GM19463 (cell line): ENCODE measurements at regions not wholly inside any gene's neighbourhood (a gene's known extent, or its start where the extent isn't known, plus 50 kb on each side); places are given as distances from the start of the nearest gene placed in this dataset.

ENCODE experiments used
- ATAC-seq: cut with Tn5 transposase; IDR thresholded peaks from one replicate; pipeline ENCODE4 v1.9.1; 2021; ENCODE audit warnings: mild to moderate bottlenecking, moderate library complexity; ENCODE audit not compliant: unreplicated experiment

DNA sequence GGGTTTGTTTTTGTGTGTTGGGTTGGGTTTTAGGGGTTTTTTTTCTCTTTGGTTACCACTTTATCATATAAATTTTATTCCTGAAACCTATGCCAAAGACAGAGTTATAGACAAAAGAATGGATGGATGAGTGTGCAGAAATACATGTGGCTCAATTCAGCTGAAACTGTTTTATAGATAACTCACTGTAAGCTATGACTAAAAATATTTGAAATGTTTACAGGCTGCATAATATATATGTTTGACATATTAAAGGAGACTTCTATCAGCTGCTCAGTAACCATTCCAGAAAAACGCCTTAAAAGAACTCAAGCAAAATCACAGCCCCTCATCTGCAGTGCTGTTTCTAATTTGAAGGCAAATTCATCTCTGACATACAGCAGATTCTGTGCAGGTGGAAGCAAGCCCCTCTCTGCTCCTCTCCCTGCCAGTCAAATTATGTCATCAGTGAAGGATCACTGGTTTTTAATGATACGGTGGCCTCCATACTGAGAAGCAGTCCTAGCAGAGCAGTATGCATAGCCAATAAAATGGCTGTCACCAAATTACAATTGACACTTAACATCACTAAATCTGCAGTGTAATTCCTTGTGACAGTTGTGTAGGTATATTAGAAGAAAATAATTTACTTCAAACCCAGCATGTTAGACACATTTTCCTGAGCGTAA, 301.6 kb downstream of the NR2F1-AS1 start:
- ATAC-seq: no peak

DNA sequence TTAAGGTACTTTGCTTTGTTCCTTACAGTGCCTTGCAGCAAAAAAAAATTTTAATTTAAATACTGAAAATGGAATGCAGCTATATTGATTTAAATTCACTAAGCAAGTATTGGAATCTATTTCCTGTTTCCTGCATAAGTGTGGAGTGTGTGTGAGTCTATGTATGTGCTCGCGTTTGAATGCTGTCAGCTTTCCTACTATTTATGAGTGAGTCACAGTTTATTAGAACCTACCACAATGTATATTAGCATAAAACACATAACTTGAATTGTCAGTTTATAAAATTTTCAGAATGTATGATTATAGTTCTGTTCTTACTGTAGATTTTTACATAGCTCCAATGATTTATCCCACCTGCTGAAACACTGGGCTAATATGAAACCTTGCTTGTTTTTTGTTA, 302.1 kb downstream of the NR2F1-AS1 start:
- no peak for ATAC-seq

GRCh38 chr5:93277051-93277450, 304.0 kb downstream of the NR2F1-AS1 start:
- ATAC-seq: no peak

GRCh38 chr5:93275376-93275775, 305.6 kb downstream of the NR2F1-AS1 start:
- no peak for ATAC-seq

DNA sequence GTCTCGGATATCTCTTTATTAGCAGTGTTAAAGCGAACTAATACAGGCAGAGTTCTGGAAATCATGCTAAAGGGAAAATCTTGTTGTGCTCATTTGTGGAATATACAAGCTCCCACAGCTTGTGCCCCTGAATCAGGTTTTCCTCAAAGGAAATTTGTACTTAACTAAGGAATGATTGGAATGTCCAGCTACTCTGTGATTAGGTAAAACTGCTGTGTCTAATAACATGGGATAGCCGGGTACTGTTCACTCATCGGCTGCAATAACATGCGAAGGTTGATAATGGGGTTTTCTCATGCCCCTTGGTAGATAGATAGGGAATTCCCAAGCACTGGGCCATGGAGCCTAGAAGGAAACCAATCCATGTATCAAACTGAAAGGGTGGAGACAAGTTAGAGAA, 306.7 kb downstream of the NR2F1-AS1 start:
- ATAC-seq: no peak

DNA sequence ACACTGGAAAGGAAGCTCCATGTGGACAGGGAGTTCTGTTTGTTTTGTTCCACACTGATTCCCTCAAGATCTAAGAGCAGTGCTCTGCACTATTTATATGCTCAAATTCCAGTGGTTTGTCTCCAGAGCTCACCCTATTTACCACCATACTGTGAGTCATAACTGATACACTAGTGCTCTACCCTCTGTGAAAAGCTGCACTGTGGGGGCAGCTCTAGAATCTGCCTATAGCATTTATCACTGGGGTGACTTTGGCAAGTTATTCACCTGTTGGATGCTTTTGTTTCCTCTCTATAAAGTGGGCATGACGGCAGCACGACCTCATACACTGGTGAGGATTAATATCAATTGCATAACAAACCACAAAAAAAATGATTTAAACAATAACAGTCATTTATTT, 307.8 kb downstream of the NR2F1-AS1 start:
- no peak for ATAC-seq

DNA sequence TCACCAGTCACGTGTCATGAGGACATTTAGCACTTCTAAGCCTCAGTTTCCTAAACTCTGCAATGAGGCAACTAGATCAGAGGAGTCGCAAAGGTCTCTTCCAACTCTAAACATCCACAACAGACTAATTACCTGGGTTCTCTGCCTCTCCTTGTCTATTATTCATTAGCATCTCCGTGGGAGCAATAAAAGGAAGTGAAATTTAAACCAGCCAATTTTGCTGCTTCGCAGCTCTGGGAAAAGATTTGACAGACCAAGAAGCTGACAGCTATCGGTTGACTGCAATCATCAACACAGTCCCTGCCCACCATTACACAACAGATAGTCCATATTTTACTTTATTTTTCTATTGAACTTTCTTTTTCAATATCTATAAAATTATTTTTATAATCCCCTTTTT, 308.9 kb downstream of the NR2F1-AS1 start:
- ATAC-seq: no peak

DNA sequence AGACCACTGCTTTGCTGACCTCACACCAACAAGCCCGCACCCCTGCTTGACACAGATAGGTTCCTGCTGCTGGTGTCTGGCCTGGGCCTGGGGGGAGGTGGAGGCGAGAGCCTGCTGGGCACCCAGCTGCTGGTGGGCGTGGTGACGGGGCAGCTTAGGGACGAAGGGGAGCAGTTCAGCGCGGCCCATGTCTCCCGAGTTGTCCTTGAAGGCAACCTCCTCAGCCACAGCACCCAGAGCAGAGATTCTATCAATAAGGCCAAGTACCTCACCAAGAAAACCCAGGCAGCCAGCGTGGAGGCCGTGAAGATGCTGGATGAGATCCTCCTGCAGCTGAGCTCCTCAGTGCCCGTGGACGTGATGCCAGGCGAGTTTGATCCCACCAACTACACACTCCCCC, 313.3 kb downstream of the NR2F1-AS1 start:
- no peak for ATAC-seq

DNA sequence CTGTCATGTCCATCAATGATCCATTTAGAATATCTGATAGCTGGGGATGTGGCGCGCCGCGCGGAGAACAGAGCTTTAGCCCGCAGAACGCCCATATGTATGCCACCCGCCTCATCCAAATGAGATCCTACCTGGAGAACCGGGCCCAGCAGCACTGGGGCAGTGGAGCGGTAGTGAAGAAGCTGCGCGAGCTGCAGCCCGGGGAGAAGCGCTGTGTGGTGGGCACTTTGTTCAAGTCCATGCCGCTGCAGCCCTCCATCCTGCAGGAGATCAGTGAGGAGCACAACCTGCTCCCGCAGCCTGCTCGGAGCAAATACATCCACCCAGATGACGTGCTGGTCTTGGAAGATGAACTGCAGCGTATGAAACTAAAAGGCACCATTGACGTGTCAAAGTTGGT, 313.7 kb downstream of the NR2F1-AS1 start:
- no peak for ATAC-seq

DNA sequence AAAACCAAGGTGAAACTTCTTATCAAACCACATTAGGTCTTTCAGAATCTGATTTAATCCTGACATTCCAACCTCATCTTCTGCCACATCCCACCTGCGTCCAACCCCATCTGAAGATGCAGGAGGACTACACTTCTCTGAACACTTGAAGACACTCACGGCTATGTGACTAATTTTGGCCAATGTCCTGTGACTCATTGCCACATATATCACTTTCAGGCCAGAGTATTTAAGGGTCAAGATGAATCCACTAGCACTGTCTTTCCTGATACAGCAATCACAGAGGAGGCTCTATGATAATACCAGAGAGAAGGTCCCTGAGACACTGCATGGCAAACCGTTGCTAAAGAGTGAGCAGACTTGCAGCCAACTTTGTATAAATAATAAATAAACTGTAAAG, 323.4 kb downstream of the NR2F1-AS1 start:
- ATAC-seq: no peak

DNA sequence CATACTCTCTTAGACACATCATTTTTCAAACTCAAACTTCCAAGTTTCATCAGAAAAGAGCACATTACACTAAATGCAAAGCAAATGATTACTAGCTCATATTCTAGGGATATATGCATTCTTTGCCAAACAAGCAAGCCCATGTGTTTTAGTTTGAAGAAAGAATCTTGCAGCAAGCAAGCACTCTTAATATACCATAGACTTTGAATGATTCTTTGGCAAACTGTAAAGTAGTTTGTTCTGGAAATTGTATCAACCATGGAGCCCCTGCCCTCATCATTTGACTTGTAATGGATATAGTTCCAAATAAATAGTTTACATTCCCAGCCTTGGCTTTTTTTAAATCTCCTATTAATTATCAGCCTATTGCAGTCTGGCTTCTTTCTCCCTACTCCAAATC, 325.2 kb downstream of the NR2F1-AS1 start:
- ATAC-seq: no peak

DNA sequence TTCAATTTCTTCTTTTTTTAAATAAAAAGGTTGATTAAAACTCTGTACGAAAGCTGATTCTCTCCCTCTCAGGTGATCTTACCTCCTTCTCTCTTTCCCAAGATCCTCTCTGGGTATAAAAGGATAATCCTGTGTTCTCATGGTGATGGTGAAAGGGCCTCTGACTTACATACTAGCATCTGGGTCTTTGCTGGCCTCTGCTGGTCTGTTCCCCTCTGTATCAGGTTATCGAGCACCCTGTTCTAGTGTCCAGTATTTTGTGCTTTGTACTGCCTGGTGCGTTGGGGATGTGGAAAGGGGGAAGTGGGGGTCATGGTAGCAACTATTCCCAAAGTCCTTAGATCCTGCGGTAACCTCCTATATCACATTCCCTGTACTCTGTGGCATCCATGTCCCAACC, 328.9 kb downstream of the NR2F1-AS1 start:
- no peak for ATAC-seq

GRCh38 chr5:93251347-93251746, 329.7 kb downstream of the NR2F1-AS1 start:
- ATAC-seq: no peak

DNA sequence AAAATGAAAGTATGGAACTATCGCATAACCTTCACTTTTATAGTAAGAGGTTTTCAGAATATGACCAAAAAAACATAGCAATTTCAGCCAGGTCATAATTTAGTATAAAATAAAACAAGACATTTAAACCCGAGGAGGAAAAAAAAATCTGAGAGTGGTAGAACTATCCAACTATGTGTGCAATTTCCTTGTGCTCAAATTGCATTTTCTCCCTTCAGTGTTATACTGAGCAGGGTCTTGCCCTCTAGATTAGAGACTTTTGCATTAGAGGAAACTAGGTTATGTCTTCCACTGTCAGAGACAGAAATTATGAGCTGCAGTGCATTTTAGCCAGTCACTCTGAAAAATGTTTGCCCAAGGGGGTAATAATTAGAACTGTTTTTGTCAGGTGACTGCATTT, 330.6 kb downstream of the NR2F1-AS1 start:
- ATAC-seq: no peak

DNA sequence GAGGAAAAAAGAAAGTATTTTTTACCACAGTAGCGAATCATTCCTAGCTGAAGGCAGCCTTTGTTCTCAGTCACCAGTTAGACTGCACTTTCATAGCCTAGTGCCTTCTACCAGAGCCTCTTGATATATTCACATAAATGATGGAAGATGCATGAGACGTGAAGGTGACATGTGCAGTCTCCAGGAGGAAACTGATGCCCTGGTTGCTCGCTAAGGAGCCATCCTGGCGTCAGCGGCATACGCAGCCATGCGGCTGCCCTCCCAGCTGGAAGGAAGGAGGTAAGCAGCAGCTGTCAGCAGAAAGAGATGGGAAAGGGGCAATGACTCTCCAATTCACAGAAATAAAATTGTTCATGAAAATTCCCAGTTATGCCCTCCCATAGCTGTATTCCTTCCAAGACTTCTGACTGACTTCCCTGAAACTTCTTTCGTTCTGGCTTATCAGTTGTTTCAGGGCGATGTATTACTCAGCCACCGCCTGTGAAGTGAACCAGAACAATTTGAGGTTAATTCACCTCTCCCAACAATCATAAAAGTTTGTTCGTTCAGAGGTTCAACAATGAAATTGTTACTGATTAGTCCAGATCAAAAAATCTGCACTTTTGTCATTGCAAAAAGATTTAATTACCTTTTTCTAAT, 331.2 kb downstream of the NR2F1-AS1 start:
- ATAC-seq: no peak

GRCh38 chr5:93247105-93247504, 333.9 kb downstream of the NR2F1-AS1 start:
- ATAC-seq: no peak

DNA sequence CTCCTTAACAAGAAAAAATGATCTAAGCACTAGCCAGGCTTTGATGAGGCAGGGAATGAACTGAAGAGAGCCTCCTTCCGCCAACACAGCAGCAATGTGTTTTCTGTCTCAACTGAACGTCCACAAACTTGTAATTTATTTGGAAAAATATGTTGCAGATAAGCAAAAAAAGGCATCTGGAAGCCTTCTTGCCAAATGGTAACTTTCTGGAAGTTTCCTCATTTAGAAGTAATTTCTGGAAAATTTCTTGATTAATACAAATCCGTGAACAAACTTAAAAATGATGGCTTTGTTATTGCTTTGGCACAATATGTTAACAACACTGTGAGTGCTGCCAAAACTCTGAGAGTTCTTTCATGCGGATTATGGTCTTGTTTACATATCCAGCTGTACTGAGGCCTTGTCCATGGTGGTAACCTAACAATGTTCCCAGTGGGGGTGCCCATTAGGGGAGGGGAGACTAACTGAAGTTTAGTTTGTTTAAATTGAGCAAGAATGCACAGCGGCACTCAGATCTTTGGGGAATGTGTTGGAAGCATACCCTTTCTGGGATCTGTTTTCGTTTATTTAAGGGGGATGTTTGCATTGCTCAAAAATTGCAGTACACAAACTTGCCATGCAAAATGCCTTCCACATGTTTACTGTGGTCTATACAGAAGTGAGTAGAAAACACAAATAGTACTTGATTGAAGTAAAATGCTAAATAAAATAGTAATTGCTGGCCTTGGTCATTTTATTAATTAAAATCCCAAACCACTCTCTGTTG, 334.7 kb downstream of the NR2F1-AS1 start:
- no peak for ATAC-seq

DNA sequence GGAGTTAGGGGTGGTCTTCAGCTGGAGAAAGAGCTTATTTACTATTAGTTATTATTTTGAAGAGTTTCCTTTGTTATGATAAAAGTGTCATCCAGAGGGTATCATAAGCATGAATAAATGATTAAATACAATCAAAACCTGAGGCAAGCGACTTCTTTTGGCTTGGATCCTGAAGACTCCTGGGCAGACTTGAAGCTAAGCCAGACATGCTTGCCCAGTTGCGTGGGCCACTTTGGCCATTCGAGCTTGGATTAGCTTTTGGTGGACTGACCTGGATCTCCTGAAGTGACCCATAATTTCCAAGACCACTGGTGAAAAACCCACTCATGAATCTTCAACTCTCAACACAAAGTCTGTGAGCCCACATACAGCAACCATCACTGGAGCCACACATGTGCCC, 335.8 kb downstream of the NR2F1-AS1 start:
- ATAC-seq: no peak

GRCh38 chr5:93243481-93243880, 337.5 kb downstream of the NR2F1-AS1 start:
- no peak for ATAC-seq

GRCh38 chr5:93240228-93240834, 340.7 kb downstream of the NR2F1-AS1 start:
- peak; percentile 87 for ATAC-seq

- no peak for ATAC-seq
Measured at GRCh38 chr5:93236807-93237421, 344.1 kb downstream of the NR2F1-AS1 start.
